ENCODE measurements at regions not wholly inside any gene's neighbourhood (a gene's known extent, or its start where the extent isn't known, plus 50 kb on each side); places are given as distances from the start of the nearest gene placed in this dataset.

GRCh38 chr3:161426758-161427157 lies 55.4 kb upstream of the SPTSSB start:
- TF ChIP-seq EZH2 (IDR thresholded peaks at IDR 0.05; ENCODE audit: low read depth) (no peak), CTCF (conservative IDR thresholded peaks at IDR 0.05) (no peak)

Measured in PC-9 (cell line).